ENCODE measurements at regions not wholly inside any gene's neighbourhood (a gene's known extent, or its start where the extent isn't known, plus 50 kb on each side); places are given as distances from the start of the nearest gene placed in this dataset.
"Not testable (repeated sequence)": the region's sequence is repeated elsewhere in the genome, so short reads cannot be mapped to it uniquely, and the experiment has no call there.

- ATAC-seq (no peak), DNase-seq (no peak)
These were observed 452.9 kb downstream of the CCER1 start for GRCh38 chr12:90502070-90502469.

GRCh38 chr12:90501412-90501811, 453.6 kb downstream of the CCER1 start:
- ATAC-seq (no peak), DNase-seq (no peak)

- no peak for DNase-seq
- no peak for ATAC-seq
These were observed 455.2 kb downstream of the CCER1 start for GRCh38 chr12:90499795-90500194.

- DNase-seq (no peak), ATAC-seq (no peak)
These were observed 456.9 kb downstream of the CCER1 start for GRCh38 chr12:90497923-90498545.

- ATAC-seq (no peak), DNase-seq (no peak)
These were observed 464.6 kb downstream of the CCER1 start for GRCh38 chr12:90490355-90490754.

- ATAC-seq (no peak), DNase-seq (no peak)
These were observed 465.8 kb downstream of the CCER1 start for GRCh38 chr12:90489141-90489540.

GRCh38 chr12:90485560-90485959, 469.4 kb downstream of the CCER1 start:
- ATAC-seq (no peak), DNase-seq (no peak)

GRCh38 chr12:90484094-90484493, 470.9 kb downstream of the CCER1 start:
- ATAC-seq (no peak), DNase-seq (no peak)

GRCh38 chr12:90481748-90482147, 473.2 kb downstream of the CCER1 start:
- ATAC-seq (no peak), DNase-seq (no peak)

- ATAC-seq (no peak), DNase-seq (no peak)
These were observed 475.7 kb downstream of the CCER1 start for GRCh38 chr12:90479237-90479636.

- no peak for ATAC-seq
- DNase-seq: no peak
These were observed 481.1 kb downstream of the CCER1 start for GRCh38 chr12:90473831-90474230.

- no peak for ATAC-seq
- no peak for DNase-seq
These were observed 494.3 kb downstream of the CCER1 start for GRCh38 chr12:90460681-90461080.

GRCh38 chr12:90456248-90456647, 498.7 kb downstream of the CCER1 start:
- DNase-seq: no peak
- ATAC-seq: no peak

- ATAC-seq: no peak
- no peak for DNase-seq
These were observed 499.2 kb downstream of the CCER1 start for GRCh38 chr12:90455756-90456155.

- ATAC-seq (no peak), DNase-seq (no peak)
These were observed 505.4 kb downstream of the CCER1 start for GRCh38 chr12:90449611-90450010.

GRCh38 chr12:90443466-90443865, 511.5 kb downstream of the CCER1 start:
- DNase-seq, ATAC-seq: not testable (repeated sequence)

GRCh38 chr12:90441431-90441830, 513.5 kb downstream of the CCER1 start:
- no peak for ATAC-seq
- DNase-seq: no peak

GRCh38 chr12:90428881-90429280, 526.1 kb downstream of the CCER1 start:
- no peak for DNase-seq
- ATAC-seq: peak; percentile 23

- ATAC-seq (no peak), DNase-seq (no peak)
These were observed 526.5 kb downstream of the CCER1 start for GRCh38 chr12:90428465-90428864.

- DNase-seq: no peak
- ATAC-seq: no peak
These were observed 531.0 kb downstream of the CCER1 start for GRCh38 chr12:90423965-90424364.

GRCh38 chr12:90410962-90411361, 544.0 kb downstream of the CCER1 start:
- ATAC-seq: no peak
- DNase-seq: no peak

GRCh38 chr12:90407841-90408240, 547.1 kb downstream of the CCER1 start:
- ATAC-seq: no peak
- no peak for DNase-seq

GRCh38 chr12:90404071-90404470, 550.9 kb downstream of the CCER1 start:
- no peak for DNase-seq
- no peak for ATAC-seq

GRCh38 chr12:90401185-90401584, 553.8 kb downstream of the CCER1 start:
- DNase-seq (no peak), ATAC-seq (no peak)

GRCh38 chr12:90399357-90399756, 555.6 kb downstream of the CCER1 start:
- no peak for ATAC-seq
- no peak for DNase-seq
